Gastroesophageal sphincter (tissue), 4 donors: ENCODE measurements at regions not wholly inside any gene's neighbourhood (a gene's known extent, or its start where the extent isn't known, plus 50 kb on each side); places are given as distances from the start of the nearest gene placed in this dataset.

ENCODE experiments used
- ATAC-seq: fragments of 150-250 bp; one replicate; pipeline ENCODE4 v1.9.1; 2016; ENCODE audit warnings: mild to moderate bottlenecking, moderate library complexity
- H3K27ac ChIP-seq, 4 donors: fragments of 200-600 bp; sonication (generic) in 3 of 4; 1 replicate in 3 of 4; 2 replicates in 1 of 4; pipeline ENCODE4 v1.5.1; 2016 to 2019
- H3K27me3 ChIP-seq: fragments of 200-600 bp; sonication (generic); one replicate; pipeline ENCODE4 v1.5.1; 2019
- H3K36me3 ChIP-seq, 2 donors: fragments of 200-600 bp; sonication (generic); one replicate each; pipeline ENCODE4 v1.5.1; 2019; ENCODE audit warnings: control low read depth in 1 of 2
- H3K4me1 ChIP-seq, 3 donors: fragments of 200-600 bp; sonication (generic); 1 replicate in 2 of 3; 2 replicates in 1 of 3; pipeline ENCODE4 v1.5.1; 2016 to 2019; ENCODE audit warnings: control low read depth in 2 of 3
- H3K4me3 ChIP-seq, 2 donors: fragments of 200-600 bp; sonication (generic); one replicate each; pipeline ENCODE4 v1.5.1; 2019; ENCODE audit warnings: mild to moderate bottlenecking in 1 of 2, moderate library complexity in 1 of 2
- H3K9me3 ChIP-seq, 3 donors: fragments of 200-600 bp; sonication (generic); one replicate each; pipeline ENCODE4 v1.5.1; 2017 to 2019; ENCODE audit warnings: control low read depth in 2 of 3
- CTCF ChIP-seq, 4 experiments: fragments of 200-600 bp in 2 of 4; fragments of 450-650 bp in 2 of 4; sonication (generic) in 1 of 4; IDR thresholded peaks; one replicate each; pipeline ENCODE4 v1.5.1; 2017 to 2019; ENCODE audit warnings: antibody characterized with exemption in 4 of 4, mild to moderate bottlenecking in 2 of 4, moderate library complexity in 2 of 4
- EP300 ChIP-seq: sonication (generic); formaldehyde crosslinking; IDR thresholded peaks from one replicate; pipeline ENCODE4 v1.6.1; 2017; ENCODE audit warnings: antibody characterized with exemption, mild to moderate bottlenecking
- POLR2A ChIP-seq, 2 donors: fragments of 450-650 bp; IDR thresholded peaks; one replicate each; pipeline ENCODE4 v1.6.1; 2017; ENCODE audit warnings: antibody characterized with exemption in 2 of 2, mild to moderate bottlenecking in 2 of 2, moderate library complexity in 1 of 2
- POLR2AphosphoS5 ChIP-seq: sonication (generic); formaldehyde crosslinking; IDR thresholded peaks from one replicate; pipeline ENCODE4 v1.6.1; 2017; ENCODE audit warnings: antibody characterized with exemption
- WGBS, 2 donors: methylation state at CpG; one replicate each; pipeline ENCODE4 v1.1.5; 2018; ENCODE audit warnings: low coverage in 1 of 2; 5-methylcytosine and 5-hydroxymethylcytosine counted together

DNA sequence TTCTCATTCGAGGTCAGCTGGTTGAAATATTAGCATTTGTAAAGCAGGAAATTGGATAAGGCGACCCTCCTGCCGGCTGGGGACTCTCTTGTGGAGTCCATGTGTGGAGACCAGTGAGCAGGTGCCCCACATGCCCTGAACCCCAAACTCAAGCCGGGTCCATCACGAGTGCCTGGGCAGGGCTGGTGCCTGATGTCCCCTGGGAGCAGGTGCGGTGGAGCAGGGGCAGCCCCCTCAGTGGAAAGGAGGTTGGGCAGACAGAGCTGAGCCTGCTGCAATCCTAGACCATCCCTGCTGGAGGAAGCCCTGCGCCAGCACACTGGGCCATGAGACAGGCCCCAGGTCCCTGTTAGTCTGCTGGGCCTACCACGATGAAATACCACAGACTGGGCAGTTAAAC lies 395.6 kb downstream of the NPHP4 start:
- Histone ChIP-seq H3K27ac (no peak overlapping the region), H3K4me3 (no peak overlapping the region), H3K27me3 (peaks cover 45% of the 10 kb centered on the region), H3K36me3 (no peaks in the 10 kb centered on the region), H3K9me3 (peaks cover 0 to 11% (median 0%) of the 10 kb centered on the region in 3 donors), H3K4me1 (peaks cover 0 to 15% (median 0%) of the 10 kb centered on the region in 3 donors)
- TF ChIP-seq POLR2A (IDR thresholded peaks at IDR 0.05), result no peak
- no peak for TF ChIP-seq CTCF (IDR thresholded peaks at IDR 0.05)
- no peak for TF ChIP-seq POLR2AphosphoS5
- no peak for TF ChIP-seq EP300
- WGBS, 2 donors, result 69 to 71% methylated on average over 3 to 7 of the region's 8 CpGs
- no peak for ATAC-seq

GRCh38 chr1:5595531-5596170 lies 396.6 kb downstream of the NPHP4 start:
- Histone ChIP-seq H3K36me3 (no peaks in the 10 kb centered on the region), H3K27ac (no peak overlapping the region), H3K4me1 (peaks cover 0 to 15% (median 0%) of the 10 kb centered on the region in 3 donors), H3K27me3 (peaks cover 35% of the 10 kb centered on the region), H3K4me3 (no peak overlapping the region), H3K9me3 (peaks cover 0 to 21% (median 0%) of the 10 kb centered on the region in 3 donors)
- ATAC-seq, result no peak
- TF ChIP-seq EP300 (no peak), POLR2AphosphoS5 (no peak), POLR2A (IDR thresholded peaks at IDR 0.05) (no peak), CTCF (IDR thresholded peaks at IDR 0.05) (no peak)
- WGBS, 2 donors, result 68 to 79% methylated on average over 6 to 13 of the region's 17 CpGs

GRCh38 chr1:5594056-5594956 lies 397.9 kb downstream of the NPHP4 start:
- WGBS, 2 donors, result 68 to 75% methylated on average over 3 to 8 of the region's 18 CpGs
- peaks cover 0 to 31% (median 0%) of the 10 kb centered on the region in 3 donors for H3K9me3 ChIP-seq
- no peak overlapping the region for H3K27ac ChIP-seq
- no peak overlapping the region for H3K4me3 ChIP-seq
- no peaks in the 10 kb centered on the region for H3K36me3 ChIP-seq
- peaks cover 21% of the 10 kb centered on the region for H3K27me3 ChIP-seq
- TF ChIP-seq CTCF (IDR thresholded peaks at IDR 0.05) (no peak), EP300 (no peak), POLR2AphosphoS5 (no peak), POLR2A (IDR thresholded peaks at IDR 0.05) (no peak)
- H3K4me1 ChIP-seq, result peaks cover 0 to 15% (median 0%) of the 10 kb centered on the region in 3 donors
- no peak for ATAC-seq

- WGBS, 2 donors, result 87 to 100% methylated on average over 1 of the region's 1 CpG
- H3K36me3 ChIP-seq, result no peaks in the 10 kb centered on the region
Observed at GRCh38 chr1:5590717-5591116, 401.5 kb downstream of the NPHP4 start.

More at GRCh38 chr1:5590717-5591116, 401.5 kb downstream of the NPHP4 start:
- H3K4me3 ChIP-seq, result no peak overlapping the region
- TF ChIP-seq EP300, result no peak
- no peak for TF ChIP-seq POLR2A (IDR thresholded peaks at IDR 0.05)
- no peak for TF ChIP-seq CTCF (IDR thresholded peaks at IDR 0.05)
- no peak for TF ChIP-seq POLR2AphosphoS5
- no peak for ATAC-seq
- no peak overlapping the region for H3K27ac ChIP-seq
- peaks cover 35% of the 10 kb centered on the region for H3K27me3 ChIP-seq
- H3K9me3 ChIP-seq, result peaks cover 0 to 31% (median 0%) of the 10 kb centered on the region in 3 donors
- no peaks in the 10 kb centered on the region for H3K4me1 ChIP-seq
